Transverse colon (tissue), 4 donors: ENCODE measurements at regions not wholly inside any gene's neighbourhood (a gene's known extent, or its start where the extent isn't known, plus 50 kb on each side); places are given as distances from the start of the nearest gene placed in this dataset.

ENCODE experiments used
- DNase-seq: peaks from one replicate; pipeline ENCODE4 v3.0.0-alpha.2; 2019
- H3K27ac ChIP-seq, 4 donors: fragments of 200-600 bp; sonication (generic); 2 replicates each; pipeline ENCODE4 v1.5.1; 2016 to 2018; ENCODE audit warnings: inconsistent platforms in 4 of 4
- H3K27me3 ChIP-seq: fragments of 200-600 bp; sonication (generic); 2 replicates; pipeline ENCODE4 v1.5.1; 2017; ENCODE audit warnings: inconsistent platforms
- H3K36me3 ChIP-seq, 4 donors: fragments of 200-600 bp; sonication (generic); 2 replicates each; pipeline ENCODE4 v1.5.1; 2017 to 2019; ENCODE audit warnings: inconsistent platforms in 4 of 4
- H3K4me1 ChIP-seq, 4 donors: fragments of 200-600 bp; sonication (generic); 2 replicates each; pipeline ENCODE4 v1.5.1; 2017 to 2020; ENCODE audit warnings: inconsistent platforms in 4 of 4
- H3K4me3 ChIP-seq, 4 donors: fragments of 200-600 bp; sonication (generic); 1 replicate in 1 of 4; 2 replicates in 3 of 4; pipeline versions ENCODE4 v1.5.1 to v1.6.1; 2017 to 2019; ENCODE audit warnings: inconsistent platforms in 4 of 4
- H3K9me3 ChIP-seq, 2 donors: fragments of 200-600 bp; sonication (generic); 2 replicates each; pipeline ENCODE4 v1.5.1; 2017 to 2019; ENCODE audit warnings: inconsistent platforms in 2 of 2
- EP300 ChIP-seq: sonication (generic); formaldehyde crosslinking; IDR thresholded peaks from one replicate; pipeline ENCODE4 v1.6.1; 2017; ENCODE audit warnings: antibody characterized with exemption, low read depth
- POLR2A ChIP-seq: fragments of 450-650 bp; IDR thresholded peaks from one replicate; pipeline ENCODE4 v1.6.1; 2016; ENCODE audit warnings: antibody characterized with exemption, mild to moderate bottlenecking, moderate library complexity
- POLR2AphosphoS5 ChIP-seq, 3 donors: sonication (generic); formaldehyde crosslinking; IDR thresholded peaks; one replicate each; pipeline ENCODE4 v1.6.1; 2016; ENCODE audit warnings: antibody characterized with exemption in 3 of 3
- WGBS, 2 donors: methylation state at CpG; one replicate each; pipeline ENCODE4 v1.1.5; 2018; ENCODE audit warnings: low coverage in 1 of 2; 5-methylcytosine and 5-hydroxymethylcytosine counted together
- in situ Hi-C, 4 donors: fragments of 200-750 bp; cut with MboI; loops; one replicate each; pipeline versions ENCODE4 v1.15.0 to v1.15.1; 2017; ENCODE audit warnings: low sequenced_read_pairs in 3 of 4, low pct_ligation_motif_present in 1 of 4, low pct_unique_long_range_greater_than_20kb in 1 of 4
- intact Hi-C: fragments of 100-400 bp; cut with DNase I; formaldehyde crosslinking; loops from one replicate; pipeline ENCODE4 v1.15.1; 2023; ENCODE audit warnings: low total_unique reads
- TF ChIP-seq, protein P1 (sequence below), 5 experiments: fragments of 200-600 bp in 3 of 5; fragments of 450-650 bp in 2 of 5; sonication (generic) in 3 of 5; IDR thresholded peaks; 1 replicate in 2 of 5; 2 replicates in 3 of 5; pipeline ENCODE4 v1.5.1; 2016 to 2017; ENCODE audit warnings: antibody characterized with exemption in 5 of 5, inconsistent platforms in 3 of 5, mild to moderate bottlenecking in 2 of 5, moderate library complexity in 1 of 5

DNA sequence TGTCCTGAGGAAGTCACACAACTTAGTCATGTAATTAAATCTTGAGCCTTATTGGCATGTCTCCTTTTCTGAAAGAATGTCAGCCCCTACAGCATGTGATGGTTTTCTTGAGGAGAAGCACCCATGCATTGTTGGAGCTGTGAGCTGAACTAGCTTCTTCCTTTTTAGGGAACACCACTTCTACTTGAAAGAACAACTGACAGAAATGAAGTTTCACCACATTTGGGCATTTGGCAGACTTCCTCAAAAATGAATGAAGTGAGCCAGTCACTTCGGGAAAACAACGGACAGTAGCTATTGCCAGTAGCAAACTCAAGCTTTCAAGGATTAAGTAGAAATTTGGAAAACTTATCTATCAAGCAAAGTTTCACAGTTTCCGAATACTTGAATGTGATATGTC is 1351.3 kb downstream of the EFNB2 start:
- Histone ChIP-seq H3K27ac (no peak overlapping the region), H3K4me1 (no peaks in the 10 kb centered on the region), H3K27me3 (no peaks in the 10 kb centered on the region), H3K36me3 (no peaks in the 10 kb centered on the region), H3K9me3 (no peaks in the 10 kb centered on the region), H3K4me3 (no peak overlapping the region)
- WGBS, 2 donors = 80 to 86% methylated on average over 3 of the region's 3 CpGs
- DNase-seq = no peak
- in situ Hi-C loops = no loop called here
- no peak for TF ChIP-seq POLR2A
- TF ChIP-seq, protein P1, sequence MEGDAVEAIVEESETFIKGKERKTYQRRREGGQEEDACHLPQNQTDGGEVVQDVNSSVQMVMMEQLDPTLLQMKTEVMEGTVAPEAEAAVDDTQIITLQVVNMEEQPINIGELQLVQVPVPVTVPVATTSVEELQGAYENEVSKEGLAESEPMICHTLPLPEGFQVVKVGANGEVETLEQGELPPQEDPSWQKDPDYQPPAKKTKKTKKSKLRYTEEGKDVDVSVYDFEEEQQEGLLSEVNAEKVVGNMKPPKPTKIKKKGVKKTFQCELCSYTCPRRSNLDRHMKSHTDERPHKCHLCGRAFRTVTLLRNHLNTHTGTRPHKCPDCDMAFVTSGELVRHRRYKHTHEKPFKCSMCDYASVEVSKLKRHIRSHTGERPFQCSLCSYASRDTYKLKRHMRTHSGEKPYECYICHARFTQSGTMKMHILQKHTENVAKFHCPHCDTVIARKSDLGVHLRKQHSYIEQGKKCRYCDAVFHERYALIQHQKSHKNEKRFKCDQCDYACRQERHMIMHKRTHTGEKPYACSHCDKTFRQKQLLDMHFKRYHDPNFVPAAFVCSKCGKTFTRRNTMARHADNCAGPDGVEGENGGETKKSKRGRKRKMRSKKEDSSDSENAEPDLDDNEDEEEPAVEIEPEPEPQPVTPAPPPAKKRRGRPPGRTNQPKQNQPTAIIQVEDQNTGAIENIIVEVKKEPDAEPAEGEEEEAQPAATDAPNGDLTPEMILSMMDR (IDR thresholded peaks at IDR 0.05) = no peak
- TF ChIP-seq EP300 = no peak
- TF ChIP-seq POLR2AphosphoS5 (IDR thresholded peaks at IDR 0.05) = no peak
- intact Hi-C loops = no loop called here

- H3K36me3 ChIP-seq = peaks cover 0 to under 1% (median 0%) of the 10 kb centered on the region in 4 donors
- TF ChIP-seq, protein P1 (IDR thresholded peaks at IDR 0.05) = no peak
- TF ChIP-seq EP300 (no peak), POLR2AphosphoS5 (IDR thresholded peaks at IDR 0.05) (no peak)
- no peak overlapping the region for H3K4me3 ChIP-seq
- WGBS, 2 donors = 77 to 94% methylated on average over 2 to 3 of the region's 3 CpGs
- no peak for DNase-seq
- intact Hi-C loops = no loop called here
- no peak overlapping the region for H3K27ac ChIP-seq
- no peaks in the 10 kb centered on the region for H3K27me3 ChIP-seq
- no peaks in the 10 kb centered on the region for H3K9me3 ChIP-seq
- in situ Hi-C loops = no loop called here
- no peaks in the 10 kb centered on the region for H3K4me1 ChIP-seq
These were observed 1358.1 kb downstream of the EFNB2 start for GRCh38 chr13:105177265-105177900.

- H3K27ac ChIP-seq = no peak overlapping the region
- no peaks in the 10 kb centered on the region for H3K27me3 ChIP-seq
- in situ Hi-C loops = no loop called here
- H3K9me3 ChIP-seq = peaks cover 0 to 4% of the 10 kb centered on the region in 2 donors
- no peak for DNase-seq
- H3K4me1 ChIP-seq = no peaks in the 10 kb centered on the region
- no peak overlapping the region for H3K4me3 ChIP-seq
- peaks cover 0 to 1% (median 0%) of the 10 kb centered on the region in 4 donors for H3K36me3 ChIP-seq
- intact Hi-C loops = no loop called here
- TF ChIP-seq POLR2A = no peak
- no peak for TF ChIP-seq POLR2AphosphoS5 (IDR thresholded peaks at IDR 0.05)
- TF ChIP-seq, protein P1 (IDR thresholded peaks at IDR 0.05) = no peak
- TF ChIP-seq EP300 = no peak
These were observed 1365.0 kb downstream of the EFNB2 start for GRCh38 chr13:105170438-105170837.

- in situ Hi-C loops = no loop called here
- Histone ChIP-seq H3K27me3 (no peaks in the 10 kb centered on the region), H3K4me1 (no peaks in the 10 kb centered on the region), H3K9me3 (peaks cover 0 to 4% of the 10 kb centered on the region in 2 donors), H3K4me3 (no peak overlapping the region), H3K36me3 (peaks cover 0 to 1% (median 0%) of the 10 kb centered on the region in 4 donors), H3K27ac (no peak overlapping the region)
- TF ChIP-seq POLR2AphosphoS5 (IDR thresholded peaks at IDR 0.05) (no peak), POLR2A (no peak), EP300 (no peak)
- TF ChIP-seq, protein P1 (IDR thresholded peaks at IDR 0.05) = no peak
- intact Hi-C loops = no loop called here
- no peak for DNase-seq
- 78 to 80% methylated on average over 1 of the region's 1 CpG for WGBS, 2 donors
These were observed 1367.2 kb downstream of the EFNB2 start for GRCh38 chr13:105168295-105168694.
